Neuron (in vitro differentiated cells): ENCODE measurements at regions not wholly inside any gene's neighbourhood (a gene's known extent, or its start where the extent isn't known, plus 50 kb on each side); places are given as distances from the start of the nearest gene placed in this dataset.
"Not testable (repeated sequence)": the region's sequence is repeated elsewhere in the genome, so short reads cannot be mapped to it uniquely, and the experiment has no call there.

ENCODE experiments used
- H2AFZ ChIP-seq: one replicate; pipeline ENCODE4 v1.6.1; 2013; ENCODE audit warnings: low read depth, mild to moderate bottlenecking, inconsistent platforms, low read length, moderate library complexity
- H3K27me3 ChIP-seq: one replicate; pipeline ENCODE4 v1.6.1; 2013; ENCODE audit warnings: low read length; ENCODE audit not compliant: insufficient read depth
- H3K36me3 ChIP-seq: one replicate; pipeline ENCODE4 v1.6.1; 2013; ENCODE audit warnings: low read length; ENCODE audit not compliant: insufficient read depth
- H3K4me1 ChIP-seq: one replicate; pipeline ENCODE4 v1.6.1; 2013; ENCODE audit warnings: low read length; ENCODE audit not compliant: insufficient read depth
- H3K4me3 ChIP-seq: 2 replicates; pipeline ENCODE4 v1.5.1; 2013; ENCODE audit warnings: mild to moderate bottlenecking, low read length, moderate library complexity
- H3K9me3 ChIP-seq: one replicate; pipeline ENCODE4 v1.6.1; 2013; ENCODE audit warnings: low read length

- not testable (repeated sequence) for H3K27me3 ChIP-seq, H3K36me3 ChIP-seq, H3K4me3 ChIP-seq, H2AFZ ChIP-seq, H3K4me1 ChIP-seq, H3K9me3 ChIP-seq
Observed at GRCh38 chr3:20970807-20971206, 780.2 kb downstream of the ZNF385D start.

DNA sequence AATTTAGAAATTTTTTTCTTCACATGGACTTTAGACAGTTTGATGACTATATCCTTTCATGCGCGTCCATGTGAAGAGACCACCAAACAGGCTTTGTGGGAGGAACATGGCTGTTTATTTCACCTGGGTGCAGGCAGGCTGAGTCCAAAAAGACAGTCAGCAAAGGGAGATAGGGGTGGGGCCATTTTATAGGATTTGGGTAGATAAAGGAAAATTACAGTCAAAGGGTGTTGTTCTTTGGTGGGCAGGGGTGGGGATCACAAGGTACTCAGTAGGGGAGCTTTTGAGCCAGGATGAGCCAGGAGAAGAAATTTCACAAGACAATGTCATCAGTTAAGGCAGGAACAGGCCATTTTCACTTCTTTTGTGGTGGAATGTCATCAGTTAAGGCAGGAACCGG lies 781.5 kb upstream of the SGO1 start:
- H3K27me3 ChIP-seq, H3K4me1 ChIP-seq, H3K9me3 ChIP-seq, H3K36me3 ChIP-seq, H2AFZ ChIP-seq, H3K4me3 ChIP-seq: not testable (repeated sequence)

- H3K27me3 ChIP-seq, result no peaks in the 10 kb centered on the region
- no peaks in the 10 kb centered on the region for H3K9me3 ChIP-seq
- H3K4me3 ChIP-seq, result no peak overlapping the region
- no peaks in the 10 kb centered on the region for H3K36me3 ChIP-seq
- no peak overlapping the region for H2AFZ ChIP-seq
- no peaks in the 10 kb centered on the region for H3K4me1 ChIP-seq
Observed at GRCh38 chr3:20958161-20958560, 772.2 kb upstream of the SGO1 start.

DNA sequence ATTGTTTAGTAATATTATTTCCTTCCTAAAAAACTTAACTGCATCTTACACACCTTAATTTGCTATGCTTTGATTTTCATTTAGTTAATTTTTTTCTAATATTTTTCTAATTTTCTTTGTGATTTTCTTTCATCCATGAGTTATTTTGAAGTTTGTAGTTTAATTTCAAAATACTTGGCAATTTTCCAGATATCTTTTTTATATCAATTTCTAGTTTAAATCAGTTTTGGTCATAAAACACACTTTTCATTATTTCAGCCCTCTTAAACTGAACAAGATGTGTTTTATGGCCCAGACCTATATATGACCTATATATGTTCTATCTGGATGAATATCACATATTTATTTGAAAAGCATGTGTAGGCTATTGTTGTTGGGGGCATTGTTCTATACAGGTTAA lies 759.9 kb upstream of the SGO1 start:
- Histone ChIP-seq H3K4me3 (no peak overlapping the region), H3K9me3 (no peaks in the 10 kb centered on the region), H3K4me1 (no peaks in the 10 kb centered on the region), H3K27me3 (no peaks in the 10 kb centered on the region), H3K36me3 (no peaks in the 10 kb centered on the region), H2AFZ (no peak overlapping the region)

DNA sequence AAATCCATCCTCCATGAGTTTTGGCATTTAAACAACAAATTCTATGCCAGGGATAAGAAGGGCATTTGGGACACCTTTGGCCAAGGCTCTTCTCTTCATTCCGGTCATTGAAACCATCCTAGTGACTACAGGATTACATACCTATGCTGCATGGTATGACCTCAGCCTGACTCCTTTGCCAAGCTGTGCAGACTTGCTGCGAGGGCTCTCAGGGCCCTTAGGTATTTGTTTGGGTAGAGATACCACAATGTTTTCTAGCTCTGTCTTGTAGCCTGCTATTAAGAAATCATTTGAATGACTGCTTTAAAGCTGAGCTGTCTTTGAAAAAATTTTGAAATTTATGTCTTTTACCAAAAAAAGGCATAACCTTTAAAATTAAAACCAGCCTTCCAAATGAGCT lies 749.8 kb upstream of the SGO1 start:
- H2AFZ ChIP-seq, result no peak overlapping the region
- H3K27me3 ChIP-seq, result no peaks in the 10 kb centered on the region
- H3K4me3 ChIP-seq, result no peak overlapping the region
- H3K9me3 ChIP-seq, result no peaks in the 10 kb centered on the region
- H3K4me1 ChIP-seq, result no peaks in the 10 kb centered on the region
- H3K36me3 ChIP-seq, result no peaks in the 10 kb centered on the region

- H3K27me3 ChIP-seq, result no peaks in the 10 kb centered on the region
- H3K4me3 ChIP-seq, result no peak overlapping the region
- no peaks in the 10 kb centered on the region for H3K4me1 ChIP-seq
- no peaks in the 10 kb centered on the region for H3K9me3 ChIP-seq
- H3K36me3 ChIP-seq, result no peaks in the 10 kb centered on the region
- H2AFZ ChIP-seq, result no peak overlapping the region
Observed at GRCh38 chr3:20931834-20932233, 745.8 kb upstream of the SGO1 start.

GRCh38 chr3:20930034-20930433 lies 744.0 kb upstream of the SGO1 start:
- Histone ChIP-seq H2AFZ (no peak overlapping the region), H3K27me3 (no peaks in the 10 kb centered on the region), H3K4me1 (no peaks in the 10 kb centered on the region), H3K4me3 (no peak overlapping the region), H3K9me3 (no peaks in the 10 kb centered on the region), H3K36me3 (no peaks in the 10 kb centered on the region)

GRCh38 chr3:20924646-20925385 lies 738.8 kb upstream of the SGO1 start:
- no peak overlapping the region for H2AFZ ChIP-seq
- H3K4me1 ChIP-seq, result no peaks in the 10 kb centered on the region
- no peak overlapping the region for H3K4me3 ChIP-seq
- no peaks in the 10 kb centered on the region for H3K9me3 ChIP-seq
- H3K36me3 ChIP-seq, result no peaks in the 10 kb centered on the region
- no peaks in the 10 kb centered on the region for H3K27me3 ChIP-seq

DNA sequence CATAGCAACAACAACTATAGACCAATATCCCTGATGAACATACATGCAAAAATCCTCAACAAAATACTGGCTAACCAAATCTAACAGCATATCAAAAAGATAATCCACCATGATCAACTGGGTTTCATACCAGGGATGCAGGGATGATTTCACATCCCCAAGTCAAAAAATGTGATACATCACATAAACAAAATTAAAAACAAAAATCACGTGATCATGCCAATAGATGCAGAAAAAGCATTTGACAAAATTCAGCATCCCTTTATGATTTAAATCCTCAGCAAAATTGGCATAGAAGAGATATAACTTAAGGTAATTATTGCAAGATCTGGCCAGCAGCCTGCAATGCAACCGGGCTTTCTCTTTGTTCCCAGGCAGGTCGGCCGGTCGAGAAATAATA lies 735.1 kb upstream of the SGO1 start:
- not testable (repeated sequence) for H3K4me3 ChIP-seq, H3K4me1 ChIP-seq, H3K9me3 ChIP-seq, H3K27me3 ChIP-seq, H3K36me3 ChIP-seq, H2AFZ ChIP-seq

- Histone ChIP-seq H3K4me3 (no peak overlapping the region), H3K4me1 (no peaks in the 10 kb centered on the region), H3K9me3 (no peaks in the 10 kb centered on the region)
Observed at GRCh38 chr3:20916951-20917606, 731.1 kb upstream of the SGO1 start.

DNA sequence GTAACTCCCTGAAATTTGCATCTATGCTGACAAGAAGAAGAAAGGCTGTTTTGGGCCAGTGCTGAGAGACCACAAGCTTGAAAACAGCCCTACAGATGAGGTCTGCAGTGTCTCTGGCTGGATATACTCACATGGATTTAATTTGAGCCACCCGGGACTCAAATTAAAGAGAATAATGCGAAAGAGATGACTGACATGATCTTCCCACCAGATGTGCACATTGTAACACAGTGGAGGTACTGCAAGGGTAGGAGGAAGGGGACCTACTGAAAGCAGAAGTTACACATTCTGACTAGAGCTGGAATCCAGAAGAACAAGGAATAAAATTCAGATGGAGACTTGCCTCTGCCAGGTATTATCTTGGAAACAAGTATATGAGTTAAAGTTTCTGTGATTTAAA lies 728.3 kb upstream of the SGO1 start:
- no peak overlapping the region for H2AFZ ChIP-seq
- H3K36me3 ChIP-seq, result no peaks in the 10 kb centered on the region
- H3K27me3 ChIP-seq, result no peaks in the 10 kb centered on the region
- no peaks in the 10 kb centered on the region for H3K9me3 ChIP-seq
- H3K4me3 ChIP-seq, result no peak overlapping the region
- H3K4me1 ChIP-seq, result no peaks in the 10 kb centered on the region

More at GRCh38 chr3:20916951-20917606, 731.1 kb upstream of the SGO1 start:
- Histone ChIP-seq H3K27me3 (no peaks in the 10 kb centered on the region), H3K36me3 (no peaks in the 10 kb centered on the region), H2AFZ (no peak overlapping the region)

DNA sequence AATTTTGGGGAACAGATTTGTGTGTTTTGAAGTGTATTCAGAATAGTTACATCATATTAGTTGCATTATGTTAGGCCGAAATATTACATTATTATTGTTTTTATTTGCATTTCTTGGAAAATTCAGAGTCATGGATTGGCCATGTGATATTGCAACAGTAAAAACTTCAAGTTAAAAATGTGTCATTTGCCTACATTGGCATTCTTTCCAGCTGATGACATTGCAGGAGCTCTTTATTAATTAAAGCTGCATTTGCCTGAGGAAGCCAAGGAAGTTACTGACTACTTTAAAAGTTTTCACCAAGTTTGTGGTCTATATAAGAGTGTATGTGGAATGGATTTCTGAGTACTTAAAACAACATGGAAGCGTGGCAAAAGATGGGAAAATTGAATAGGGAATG lies 726.4 kb upstream of the SGO1 start:
- Histone ChIP-seq H3K36me3 (no peaks in the 10 kb centered on the region), H3K27me3 (no peaks in the 10 kb centered on the region)

GRCh38 chr3:20909511-20909910 lies 723.5 kb upstream of the SGO1 start:
- no peak overlapping the region for H3K4me3 ChIP-seq
- H3K36me3 ChIP-seq, result no peaks in the 10 kb centered on the region
- no peak overlapping the region for H2AFZ ChIP-seq
- H3K4me1 ChIP-seq, result no peaks in the 10 kb centered on the region
- no peaks in the 10 kb centered on the region for H3K9me3 ChIP-seq
- no peaks in the 10 kb centered on the region for H3K27me3 ChIP-seq

More for the DNA sequence above, 726.4 kb upstream of the SGO1 start:
- H3K9me3 ChIP-seq, result no peaks in the 10 kb centered on the region
- no peaks in the 10 kb centered on the region for H3K4me1 ChIP-seq
- no peak overlapping the region for H2AFZ ChIP-seq
- no peak overlapping the region for H3K4me3 ChIP-seq
